CD4-positive, CD25-positive, alpha-beta regulatory T cell (primary cell): ENCODE measurements at regions not wholly inside any gene's neighbourhood (a gene's known extent, or its start where the extent isn't known, plus 50 kb on each side); places are given as distances from the start of the nearest gene placed in this dataset.
A peak's percentile ranks its signal among the peaks of the same experiment; 100 is the strongest.

Source experiments
- ATAC-seq, 2 donors: fragments of 150-1000 bp; cut with Tn5 transposase; one replicate each; pipeline ENCODE4 v1.10.0; 2021; ENCODE audit warnings: low read depth in 2 of 2, moderate number of reproducible peaks in 2 of 2, moderate library complexity in 1 of 2
- DNase-seq, 3 donors: peaks; one replicate each; pipeline versions ENCODE4 v3.0.0 to v3.0.0-alpha.2; 2012 to 2022; ENCODE audit warnings: mixed read lengths in 1 of 3
- H3K27ac ChIP-seq: one replicate; pipeline ENCODE4 v1.7.0; 2013; ENCODE audit warnings: mild to moderate bottlenecking, low read length; ENCODE audit not compliant: insufficient read depth, poor library complexity, severe bottlenecking
- H3K27me3 ChIP-seq: one replicate; pipeline ENCODE4 v1.7.0; 2013; ENCODE audit warnings: low read length; ENCODE audit not compliant: control insufficient read depth, insufficient read depth
- H3K36me3 ChIP-seq: one replicate; pipeline ENCODE4 v1.7.0; 2013; ENCODE audit warnings: mild to moderate bottlenecking, low read length, moderate library complexity; ENCODE audit not compliant: control insufficient read depth, insufficient read depth
- H3K4me1 ChIP-seq: 2 replicates; pipeline ENCODE4 v1.7.0; 2013; ENCODE audit warnings: mild to moderate bottlenecking, low read length; ENCODE audit not compliant: insufficient read depth, control insufficient read depth, poor library complexity, severe bottlenecking
- H3K4me3 ChIP-seq: one replicate; pipeline ENCODE4 v1.7.0; 2013; ENCODE audit warnings: low read depth, mild to moderate bottlenecking, low read length, moderate library complexity
- H3K9me3 ChIP-seq, 2 experiments: 1 replicate in 1 of 2; 2 replicates in 1 of 2; pipeline ENCODE4 v1.7.0; 2013; ENCODE audit warnings: low read length in 2 of 2, mild to moderate bottlenecking in 1 of 2, moderate library complexity in 1 of 2; ENCODE audit not compliant: control insufficient read depth in 2 of 2
- H3K27ac Mint-ChIP-seq, 3 donors: one replicate each; pipeline ENCODE4 v1.8.0; 2020 to 2022; ENCODE audit warnings: mild to moderate bottlenecking in 3 of 3, mixed read lengths in 3 of 3, moderate library complexity in 2 of 3
- H3K27me3 Mint-ChIP-seq: one replicate; pipeline ENCODE4 v1.8.0; 2022; ENCODE audit warnings: mild to moderate bottlenecking, mixed read lengths
- H3K36me3 Mint-ChIP-seq: one replicate; pipeline ENCODE4 v1.8.0; 2020; ENCODE audit warnings: mixed read lengths
- H3K4me1 Mint-ChIP-seq, 4 donors: one replicate each; pipeline ENCODE4 v1.8.0; 2020 to 2022; ENCODE audit warnings: mixed read lengths in 4 of 4, mild to moderate bottlenecking in 1 of 4
- H3K4me3 Mint-ChIP-seq, 4 donors: one replicate each; pipeline ENCODE4 v1.8.0; 2020 to 2022; ENCODE audit warnings: mild to moderate bottlenecking in 4 of 4, mixed read lengths in 4 of 4, moderate library complexity in 3 of 4
- H3K9me3 Mint-ChIP-seq, 7 donors: one replicate each; pipeline ENCODE4 v1.8.0; 2020 to 2022; ENCODE audit warnings: mixed read lengths in 7 of 7, mild to moderate bottlenecking in 3 of 7, moderate library complexity in 2 of 7

GRCh38 chr10:91335147-91335546 lies 75.0 kb upstream of the HECTD2 start:
- Mint-ChIP-seq H3K4me1 (peaks cover 0 to 2% (median 0%) of the 10 kb centered on the region in 4 donors), H3K9me3 (peaks cover 0 to 2% (median 0%) of the 10 kb centered on the region in 7 donors), H3K4me3 (no peak overlapping the region), H3K27me3 (peaks cover 28% of the 10 kb centered on the region), H3K36me3 (no peaks in the 10 kb centered on the region), H3K27ac (no peak overlapping the region)
- H3K9me3 ChIP-seq: no peaks in the 10 kb centered on the region
- H3K27ac ChIP-seq: no peak overlapping the region
- ATAC-seq (no peak), DNase-seq (peak in 1 of 3 donors; percentile 28)
- no peaks in the 10 kb centered on the region for H3K4me1 ChIP-seq
- H3K4me3 ChIP-seq: no peak overlapping the region
- peaks cover 2% of the 10 kb centered on the region for H3K27me3 ChIP-seq
- H3K36me3 ChIP-seq: no peaks in the 10 kb centered on the region

GRCh38 chr10:91339729-91340128 lies 70.4 kb upstream of the HECTD2 start:
- Mint-ChIP-seq H3K4me1 (peaks cover 0 to 2% (median 0%) of the 10 kb centered on the region in 4 donors), H3K4me3 (no peak overlapping the region), H3K27ac (no peak overlapping the region), H3K36me3 (no peaks in the 10 kb centered on the region), H3K9me3 (no peaks in the 10 kb centered on the region), H3K27me3 (peaks cover 7% of the 10 kb centered on the region)
- H3K4me3 ChIP-seq: no peak overlapping the region
- no peaks in the 10 kb centered on the region for H3K4me1 ChIP-seq
- DNase-seq (no peak), ATAC-seq (no peak)
- no peaks in the 10 kb centered on the region for H3K9me3 ChIP-seq
- no peaks in the 10 kb centered on the region for H3K36me3 ChIP-seq
- no peaks in the 10 kb centered on the region for H3K27me3 ChIP-seq
- no peak overlapping the region for H3K27ac ChIP-seq

GRCh38 chr10:91340613-91341362 lies 69.4 kb upstream of the HECTD2 start:
- H3K27me3 Mint-ChIP-seq: no peaks in the 10 kb centered on the region
- no peak overlapping the region for H3K4me3 ChIP-seq
- peak overlapping the region in 1 of 3 donors; percentile 6 for H3K27ac Mint-ChIP-seq
- no peaks in the 10 kb centered on the region for H3K9me3 Mint-ChIP-seq
- H3K27me3 ChIP-seq: no peaks in the 10 kb centered on the region
- no peaks in the 10 kb centered on the region for H3K36me3 Mint-ChIP-seq
- DNase-seq: no peak
- ATAC-seq: no peak
- no peaks in the 10 kb centered on the region for H3K4me1 Mint-ChIP-seq
- no peak overlapping the region for H3K27ac ChIP-seq
- H3K4me3 Mint-ChIP-seq: no peak overlapping the region
- no peaks in the 10 kb centered on the region for H3K36me3 ChIP-seq
- no peaks in the 10 kb centered on the region for H3K9me3 ChIP-seq
- H3K4me1 ChIP-seq: no peaks in the 10 kb centered on the region

- no peaks in the 10 kb centered on the region for H3K36me3 Mint-ChIP-seq
- no peak for ATAC-seq
Observed at GRCh38 chr10:91341686-91342085, 68.5 kb upstream of the HECTD2 start.

GRCh38 chr10:91343010-91343409 lies 67.1 kb upstream of the HECTD2 start:
- no peak for DNase-seq
- Mint-ChIP-seq H3K4me3 (no peak overlapping the region), H3K9me3 (no peaks in the 10 kb centered on the region), H3K27ac (no peak overlapping the region), H3K27me3 (no peaks in the 10 kb centered on the region), H3K4me1 (no peaks in the 10 kb centered on the region), H3K36me3 (no peaks in the 10 kb centered on the region)
- Histone ChIP-seq H3K27ac (no peak overlapping the region), H3K9me3 (no peaks in the 10 kb centered on the region), H3K4me1 (no peaks in the 10 kb centered on the region), H3K27me3 (no peaks in the 10 kb centered on the region), H3K4me3 (no peak overlapping the region), H3K36me3 (no peaks in the 10 kb centered on the region)
- ATAC-seq: no peak

More at GRCh38 chr10:91341686-91342085, 68.5 kb upstream of the HECTD2 start:
- H3K9me3 ChIP-seq: no peaks in the 10 kb centered on the region
- no peaks in the 10 kb centered on the region for H3K4me1 ChIP-seq
- Mint-ChIP-seq H3K4me3 (no peak overlapping the region), H3K4me1 (no peaks in the 10 kb centered on the region), H3K27me3 (no peaks in the 10 kb centered on the region), H3K27ac (no peak overlapping the region), H3K9me3 (no peaks in the 10 kb centered on the region)
- no peak overlapping the region for H3K27ac ChIP-seq
- DNase-seq: no peak
- no peaks in the 10 kb centered on the region for H3K36me3 ChIP-seq
- no peak overlapping the region for H3K4me3 ChIP-seq
- no peaks in the 10 kb centered on the region for H3K27me3 ChIP-seq

GRCh38 chr10:91344117-91344856 lies 65.9 kb upstream of the HECTD2 start:
- Histone ChIP-seq H3K9me3 (no peaks in the 10 kb centered on the region), H3K36me3 (no peaks in the 10 kb centered on the region), H3K4me1 (no peaks in the 10 kb centered on the region), H3K27me3 (no peaks in the 10 kb centered on the region), H3K4me3 (no peak overlapping the region), H3K27ac (no peak overlapping the region)
- H3K4me1 Mint-ChIP-seq: no peaks in the 10 kb centered on the region
- no peaks in the 10 kb centered on the region for H3K9me3 Mint-ChIP-seq
- H3K27me3 Mint-ChIP-seq: no peaks in the 10 kb centered on the region
- H3K27ac Mint-ChIP-seq: no peak overlapping the region
- no peak overlapping the region for H3K4me3 Mint-ChIP-seq
- no peak for DNase-seq
- no peaks in the 10 kb centered on the region for H3K36me3 Mint-ChIP-seq
- no peak for ATAC-seq

- H3K4me3 ChIP-seq: no peak overlapping the region
- no peaks in the 10 kb centered on the region for H3K36me3 Mint-ChIP-seq
- H3K36me3 ChIP-seq: no peaks in the 10 kb centered on the region
- ATAC-seq (no peak), DNase-seq (no peak)
- no peak overlapping the region for H3K27ac ChIP-seq
- no peaks in the 10 kb centered on the region for H3K4me1 Mint-ChIP-seq
- H3K27ac Mint-ChIP-seq: no peak overlapping the region
- no peaks in the 10 kb centered on the region for H3K9me3 ChIP-seq
- no peaks in the 10 kb centered on the region for H3K27me3 ChIP-seq
- no peaks in the 10 kb centered on the region for H3K27me3 Mint-ChIP-seq
- H3K9me3 Mint-ChIP-seq: no peaks in the 10 kb centered on the region
- no peak overlapping the region for H3K4me3 Mint-ChIP-seq
- no peaks in the 10 kb centered on the region for H3K4me1 ChIP-seq
Observed at GRCh38 chr10:91345716-91346115, 64.4 kb upstream of the HECTD2 start.

GRCh38 chr10:91347529-91347928 lies 62.6 kb upstream of the HECTD2 start:
- Mint-ChIP-seq H3K27ac (no peak overlapping the region), H3K4me1 (no peaks in the 10 kb centered on the region), H3K9me3 (no peaks in the 10 kb centered on the region), H3K36me3 (no peaks in the 10 kb centered on the region), H3K27me3 (peaks cover under 1% of the 10 kb centered on the region), H3K4me3 (no peak overlapping the region)
- Histone ChIP-seq H3K4me3 (no peak overlapping the region), H3K4me1 (no peaks in the 10 kb centered on the region), H3K9me3 (no peaks in the 10 kb centered on the region), H3K36me3 (no peaks in the 10 kb centered on the region), H3K27ac (no peak overlapping the region), H3K27me3 (no peaks in the 10 kb centered on the region)
- DNase-seq (no peak), ATAC-seq (no peak)
